GM12878 (cell line): ENCODE measurements at regions not wholly inside any gene's neighbourhood (a gene's known extent, or its start where the extent isn't known, plus 50 kb on each side); places are given as distances from the start of the nearest gene placed in this dataset.
"Not testable (repeated sequence)": the region's sequence is repeated elsewhere in the genome, so short reads cannot be mapped to it uniquely, and the experiment has no call there.

ENCODE experiments used
- ATAC-seq: fragments of 200-7000 bp; cut with Tn5 transposase; 3 replicates; pipeline ENCODE4 v1.9.1; 2020; ENCODE audit warnings: mild to moderate bottlenecking, moderate library complexity
- BruUV-seq: library from RNA; stranded (reverse); fragments of 400-500 nt; replicated peaks from 2 replicates; lab custom pipeline; 2021; lab: Mats Ljungman, UMichigan
- CTCF ChIA-PET: fragments of 300-600 bp; sonication (Branson Sonifier 250); formaldehyde crosslinking; extraction: SDS; loops from one replicate; lab custom pipeline; 2021; ENCODE audit warnings: inconsistent platforms; lab: Yijun Ruan, JAX
- POLR2A ChIA-PET: fragments of 350-600 bp; formaldehyde crosslinking; extraction: SDS; loops from one replicate; lab custom pipeline; 2021; ENCODE audit warnings: inconsistent platforms; lab: Charles Lee
- RAD21 ChIA-PET: fragments of 300-600 bp; sonication (Branson Sonifier 250); formaldehyde crosslinking; loops from one replicate; lab custom pipeline; 2023; ENCODE audit warnings: antibody characterized with exemption; ENCODE audit not compliant: unreplicated experiment; lab: Charles Lee
- SMC1A ChIA-PET: fragments of 300-600 bp; sonication (Branson Sonifier 250); formaldehyde crosslinking; loops from one replicate; lab custom pipeline; 2023; ENCODE audit not compliant: unreplicated experiment, uncharacterized antibody; lab: Charles Lee
- DNase-seq: peaks from one replicate; pipeline ENCODE4 v3.0.0-alpha.2; 2011; ENCODE audit warnings: low read depth, low spot score
- FAIRE-seq: peaks from 3 replicates; lab custom pipeline; 2011; peaks lifted over from hg19 to GRCh38; lab: Jason Lieb, UNC
- H2AFZ ChIP-seq: 2 replicates; pipeline ENCODE4 v1.6.0; 2011; ENCODE audit warnings: low read depth, low read length, control low read depth; ENCODE audit not compliant: control insufficient read depth
- H3K27ac ChIP-seq: 2 replicates; pipeline ENCODE4 v1.5.1; 2011; ENCODE audit warnings: control low read depth; ENCODE audit not compliant: control insufficient read depth, insufficient read depth
- H3K27me3 ChIP-seq, 2 experiments: replicated peaks in 1 of 2; 2 replicates each; pipeline versions ENCODE4 v1.6.0 to v1.6.1; 2011; ENCODE audit warnings: low read length in 1 of 2; ENCODE audit not compliant: control insufficient read depth in 2 of 2, insufficient read depth in 2 of 2
- H3K36me3 ChIP-seq, 2 experiments: 2 replicates each; pipeline ENCODE4 v1.5.1; 2011; ENCODE audit warnings: low read length in 1 of 2; ENCODE audit not compliant: control insufficient read depth in 2 of 2, insufficient read depth in 2 of 2
- H3K4me1 ChIP-seq: 2 replicates; pipeline ENCODE4 v1.6.1; 2011; ENCODE audit warnings: mild to moderate bottlenecking, low read length, moderate library complexity, mixed read lengths; ENCODE audit not compliant: control insufficient read depth, insufficient read depth
- H3K4me2 ChIP-seq: 2 replicates; pipeline ENCODE4 v1.6.0; 2011; ENCODE audit warnings: control low read depth; ENCODE audit not compliant: control insufficient read depth, insufficient read depth
- H3K4me3 ChIP-seq: fragments of 200-600 bp; sonication (generic); 2 replicates; pipeline ENCODE4 v1.5.1; 2016
- H3K79me2 ChIP-seq: 2 replicates; pipeline ENCODE4 v1.6.0; 2011; ENCODE audit warnings: low read length; ENCODE audit not compliant: control insufficient read depth, insufficient read depth
- H3K9ac ChIP-seq: 2 replicates; pipeline ENCODE4 v1.8.0; 2011; ENCODE audit warnings: low read length, control low read depth, mixed read lengths; ENCODE audit not compliant: control insufficient read depth, insufficient read depth
- H3K9me3 ChIP-seq: replicated peaks from 3 replicates; pipeline ENCODE4 v1.5.1; 2011; ENCODE audit warnings: mild to moderate bottlenecking, low read length; ENCODE audit not compliant: control insufficient read depth, insufficient read depth
- H4K20me1 ChIP-seq: 2 replicates; pipeline ENCODE4 v1.6.0; 2011; ENCODE audit not compliant: control insufficient read depth, insufficient read depth
- E2F4 ChIP-seq: IDR thresholded peaks from 2 replicates; pipeline ENCODE4 v1.6.1; 2012; ENCODE audit warnings: low read depth, low read length, improper control_type of control experiment
- FOS ChIP-seq: IDR thresholded peaks from 3 replicates; pipeline ENCODE4 v1.6.1; 2011; ENCODE audit warnings: borderline replicate concordance; ENCODE audit not compliant: insufficient read length; ENCODE audit errors: extremely low read depth
- PML ChIP-seq: IDR thresholded peaks from 2 replicates; pipeline ENCODE4 v1.6.1; 2012; ENCODE audit warnings: low read length, inconsistent platforms
- ZBTB40 ChIP-seq: fragments of 450-650 bp; IDR thresholded peaks from 2 replicates; pipeline ENCODE4 v1.6.1; 2016; ENCODE audit warnings: mild to moderate bottlenecking, moderate library complexity, borderline replicate concordance
- ZNF217 ChIP-seq: fragments of 450-650 bp; IDR thresholded peaks from 2 replicates; pipeline ENCODE4 v1.6.1; 2017; ENCODE audit warnings: antibody characterized with exemption, mild to moderate bottlenecking
- ZNF622 ChIP-seq: fragments of 450-650 bp; IDR thresholded peaks from 2 replicates; pipeline ENCODE4 v1.6.1; 2017; ENCODE audit warnings: mild to moderate bottlenecking, inconsistent platforms
- WGBS: methylation state at CpG from one replicate; pipeline ENCODE4 v1.1.6; 2016; ENCODE audit warnings: low lambda C conversion rate; ENCODE audit not compliant: insufficient replicate concordance, insufficient coverage; ENCODE audit errors: missing lambda C conversion rate; 5-methylcytosine and 5-hydroxymethylcytosine counted together
- in situ Hi-C: fragments of 300-500 bp; cut with MboI; formaldehyde crosslinking; loops from 9 replicates; pipeline ENCODE4 v1.14.3; 2018; ENCODE audit warnings: mixed read lengths
- intact Hi-C: fragments of 100-400 bp; cut with micrococcal nuclease; formaldehyde crosslinking; loops from one replicate; pipeline ENCODE4 v1.14.2; 2022; ENCODE audit not compliant: unreplicated experiment

GRCh38 chr2:94725543-94725942 lies 145.7 kb upstream of the TEKT4 start:
- in situ Hi-C loops, result no loop called here
- intact Hi-C loops, result no loop called here
- H3K79me2 ChIP-seq, result no peaks in the 10 kb centered on the region
- no peak overlapping the region for H3K4me3 ChIP-seq
- H3K4me1 ChIP-seq, result no peaks in the 10 kb centered on the region
- no peak for DNase-seq
- H4K20me1 ChIP-seq, result no peaks in the 10 kb centered on the region
- no peak for ATAC-seq
- ChIA-PET POLR2A (no interaction called here), SMC1A (no interaction called here), CTCF (interaction anchor here (0.6 kb wide), 1 partner anchor 150 kb away, joined by 3 read pairs; no protein-coding TSS in a partner anchor), RAD21 (no interaction called here)
- no peaks in the 10 kb centered on the region for H3K9me3 ChIP-seq
- FAIRE-seq, result no peak
- no peak overlapping the region for H3K27ac ChIP-seq
- no peak overlapping the region for H3K9ac ChIP-seq
- no peaks in the 10 kb centered on the region for H3K27me3 ChIP-seq
- no TSS peak for BruUV-seq
- WGBS, result 37% methylated on average over 11 of the region's 11 CpGs
- no peak overlapping the region for H2AFZ ChIP-seq
- TF ChIP-seq ZBTB40, result no peak
- TF ChIP-seq E2F4, result no peak
- TF ChIP-seq ZNF622, result no peak
- TF ChIP-seq PML, result no peak
- no peak for TF ChIP-seq FOS
- TF ChIP-seq ZNF217, result no peak
- no peaks in the 10 kb centered on the region for H3K36me3 ChIP-seq
- H3K4me2 ChIP-seq, result no peak overlapping the region

- H3K27ac ChIP-seq, H2AFZ ChIP-seq, H3K36me3 ChIP-seq, H3K79me2 ChIP-seq, BruUV-seq, SMC1A ChIA-PET, FAIRE-seq, DNase-seq, H3K9me3 ChIP-seq, H3K4me3 ChIP-seq, H3K9ac ChIP-seq, CTCF ChIA-PET, in situ Hi-C loops, RAD21 ChIA-PET, H3K27me3 ChIP-seq, H4K20me1 ChIP-seq, H3K4me1 ChIP-seq, intact Hi-C loops, ATAC-seq, POLR2A ChIA-PET, H3K4me2 ChIP-seq: not testable (repeated sequence)
- WGBS, result 22% methylated on average over 29 of the region's 34 CpGs
Observed at GRCh38 chr2:94735536-94735935, 135.7 kb upstream of the TEKT4 start.

- ATAC-seq, H3K27me3 ChIP-seq, SMC1A ChIA-PET, intact Hi-C loops, POLR2A ChIA-PET, H3K4me3 ChIP-seq, H3K27ac ChIP-seq, H3K4me1 ChIP-seq, H3K4me2 ChIP-seq, H3K9me3 ChIP-seq, FAIRE-seq, H3K9ac ChIP-seq, DNase-seq, BruUV-seq, in situ Hi-C loops, H2AFZ ChIP-seq, H3K79me2 ChIP-seq, RAD21 ChIA-PET, H3K36me3 ChIP-seq, CTCF ChIA-PET, H4K20me1 ChIP-seq: not testable (repeated sequence)
- WGBS, result 72% methylated on average over 12 of the region's 17 CpGs
Observed at GRCh38 chr2:94737145-94737544, 134.1 kb upstream of the TEKT4 start.
